Stimulated activated CD8-positive, alpha-beta memory T cell treated with anti-CD3 and anti-CD28 coated beads, Interleukin-12 subunit alpha, Interleukin-12 subunit beta, amount 100 ng/mL, for 4 hours (primary cell): ENCODE measurements at regions not wholly inside any gene's neighbourhood (a gene's known extent, or its start where the extent isn't known, plus 50 kb on each side); places are given as distances from the start of the nearest gene placed in this dataset.

Source experiments
- DNase-seq: peaks from one replicate; pipeline ENCODE4 v3.0.0-alpha.2; 2020; ENCODE audit warnings: low read depth

DNA sequence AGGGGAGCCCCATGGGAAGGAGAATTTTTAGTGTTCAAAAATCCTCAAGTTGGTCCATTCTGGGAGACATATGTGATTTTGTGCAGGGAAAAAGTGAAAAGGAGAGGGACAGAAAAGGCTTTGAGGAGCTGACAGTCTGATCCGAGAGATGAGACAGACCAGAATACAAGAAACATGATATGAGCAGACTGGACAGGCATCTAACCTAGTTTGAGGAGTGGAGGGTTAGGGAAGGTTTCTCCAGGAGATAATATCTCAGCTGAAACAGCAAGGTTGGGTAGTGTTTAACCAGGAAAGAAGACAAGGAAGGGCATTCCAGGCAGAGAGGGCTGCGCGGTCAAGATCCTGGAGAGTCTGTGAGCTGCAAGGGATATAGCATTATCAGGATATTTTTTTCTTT lies 101.4 kb upstream of the NCAM1 start:
- DNase-seq, result no peak

DNA sequence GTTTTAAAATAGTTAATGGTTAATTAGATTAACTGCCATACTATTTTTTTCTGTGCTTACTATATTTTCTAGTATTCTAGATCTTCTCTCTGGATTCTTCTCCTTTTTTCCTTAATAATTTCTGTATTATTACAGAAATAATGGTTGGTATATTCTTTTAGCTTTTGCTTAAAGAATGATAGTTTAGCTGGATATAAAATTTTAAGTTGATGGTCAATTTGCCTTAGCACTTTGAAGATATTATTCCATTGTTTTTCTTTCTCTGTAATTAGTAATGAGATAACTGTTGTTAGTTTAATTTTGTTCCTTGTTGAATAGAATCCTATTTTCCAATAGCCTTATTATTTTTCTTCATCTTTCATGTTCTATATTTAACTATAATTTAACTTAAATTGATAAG lies 99.9 kb upstream of the NCAM1 start:
- no peak for DNase-seq

DNA sequence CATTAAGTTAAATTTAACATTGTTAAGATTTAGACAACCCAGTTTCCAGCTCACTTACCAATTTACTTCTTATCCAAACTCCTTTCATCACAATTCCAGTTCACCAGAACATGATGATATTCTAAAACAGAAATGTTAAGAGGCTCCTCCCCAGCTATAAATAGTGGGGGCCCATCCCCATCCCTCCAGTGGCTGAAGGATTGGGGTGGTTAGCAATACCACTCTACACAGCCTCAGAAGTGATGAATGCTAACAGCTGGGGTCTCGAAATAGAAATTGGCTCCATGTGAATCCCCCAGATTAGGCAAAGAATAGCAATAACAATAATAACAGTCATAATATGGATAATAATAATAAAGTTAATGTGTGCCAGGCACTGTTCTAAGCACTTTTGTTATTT lies 97.9 kb upstream of the NCAM1 start:
- no peak for DNase-seq

DNA sequence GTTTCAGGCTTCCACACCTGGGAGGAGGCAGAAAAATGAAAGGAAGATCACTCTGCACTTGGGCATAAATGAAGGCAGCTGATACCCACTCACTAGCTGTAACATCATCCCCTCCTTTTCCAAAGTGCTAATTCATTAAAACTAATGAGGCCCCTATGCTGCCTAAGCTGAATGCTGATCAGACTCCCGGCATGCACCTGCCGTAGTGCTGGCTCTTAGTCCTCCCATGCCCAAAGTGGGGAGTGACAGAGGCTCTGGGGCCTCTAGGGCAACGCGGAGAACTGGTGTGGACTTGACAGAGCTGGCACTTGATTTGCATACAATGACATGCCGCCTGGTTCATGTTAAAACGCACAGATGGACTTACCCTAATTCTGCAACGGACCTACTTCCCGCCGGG lies 96.5 kb upstream of the NCAM1 start:
- no peak for DNase-seq

DNA sequence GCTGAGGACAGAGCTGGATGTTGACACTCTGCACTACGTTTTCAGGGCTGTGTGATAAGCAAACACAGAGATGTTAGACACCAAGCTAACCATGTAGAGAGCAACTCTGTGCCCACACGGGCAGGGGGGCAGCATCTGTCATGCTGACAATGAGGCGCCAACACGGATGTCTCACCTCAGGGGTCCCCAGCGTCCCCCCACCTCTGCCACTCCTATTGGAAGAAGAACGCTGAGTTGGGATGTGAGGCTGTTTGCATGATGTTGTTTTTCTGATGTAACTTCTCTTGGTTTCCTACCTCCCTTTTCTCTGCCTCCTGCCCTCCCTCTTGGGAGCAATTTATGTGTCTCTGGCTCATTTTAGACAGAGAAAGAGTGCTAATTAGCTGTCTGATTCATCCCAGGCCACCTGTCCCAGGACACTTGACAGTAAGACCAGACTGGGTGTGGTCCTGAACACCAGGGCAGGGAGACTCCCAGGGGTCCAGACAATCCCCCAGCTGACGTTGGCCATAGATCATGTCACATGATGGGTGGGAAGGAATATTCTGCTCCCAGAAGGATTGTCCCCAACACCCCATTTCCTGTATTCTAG lies 89.2 kb upstream of the NCAM1 start:
- no peak for DNase-seq

DNA sequence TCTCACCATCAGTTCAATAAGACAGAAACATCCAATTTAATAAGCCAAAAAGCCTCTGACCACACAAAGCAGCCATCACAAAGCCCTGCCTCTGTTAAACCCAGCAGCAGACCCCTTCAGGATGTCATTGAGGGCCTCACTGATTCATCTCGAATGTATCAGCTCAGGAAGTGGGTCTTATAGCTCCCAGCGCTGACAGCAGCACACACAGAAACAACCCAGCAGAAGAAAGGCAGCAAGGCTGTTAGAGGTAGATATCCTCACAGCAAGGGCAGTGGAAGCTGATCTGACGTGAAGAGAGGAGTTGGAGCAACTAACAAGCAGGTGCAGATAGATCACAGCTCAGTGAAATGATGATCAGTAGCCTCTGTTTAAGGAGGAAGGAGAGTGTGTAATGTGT lies 86.2 kb upstream of the NCAM1 start:
- DNase-seq, result no peak

DNA sequence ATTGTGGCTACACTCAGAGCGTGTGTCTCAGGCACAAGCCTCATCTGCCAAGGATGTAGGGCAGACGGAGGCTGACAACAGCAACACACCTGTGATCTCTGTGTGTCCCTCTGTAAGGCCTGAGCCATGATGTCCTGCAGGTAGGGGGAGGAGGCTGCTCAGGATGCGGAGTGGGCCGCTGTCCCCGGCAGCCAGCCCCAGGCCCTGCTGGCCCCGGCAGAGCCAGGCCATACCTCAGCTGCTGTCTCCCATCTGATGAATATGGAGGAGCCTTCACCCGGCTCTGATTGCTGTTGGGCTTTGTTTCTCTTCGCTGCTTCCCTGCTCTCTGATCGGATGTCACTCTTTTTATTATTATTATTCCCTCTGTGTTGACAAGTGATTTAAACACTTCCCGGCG lies 83.6 kb upstream of the NCAM1 start:
- no peak for DNase-seq

DNA sequence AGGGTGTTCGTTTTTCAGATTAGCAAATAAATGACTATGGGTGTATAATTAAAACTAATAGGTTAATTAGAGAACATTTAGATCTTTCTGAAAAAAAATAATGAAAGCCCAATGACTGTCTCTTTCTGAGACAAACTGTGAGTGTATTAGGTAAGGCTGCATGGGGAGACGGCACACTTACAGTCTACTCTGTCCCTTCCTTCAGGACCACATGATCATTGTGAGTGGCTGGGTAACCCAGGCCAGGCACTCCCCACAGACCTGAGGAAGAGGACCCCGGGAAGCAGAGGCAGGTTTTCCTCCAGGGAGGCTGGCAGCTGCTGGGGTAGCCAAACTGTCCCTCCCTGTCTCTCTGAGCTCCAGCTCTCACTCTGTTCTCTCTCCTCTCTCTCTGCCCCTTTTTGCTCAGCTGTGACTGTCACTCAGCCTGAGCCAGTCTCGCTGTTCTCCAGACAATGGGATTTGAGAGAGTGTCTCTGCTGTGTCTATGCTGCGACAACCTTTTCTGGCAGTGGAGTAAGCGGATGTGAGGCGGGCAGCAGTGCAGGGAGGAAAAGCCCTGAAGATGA lies 83.1 kb upstream of the NCAM1 start:
- DNase-seq, result no peak

DNA sequence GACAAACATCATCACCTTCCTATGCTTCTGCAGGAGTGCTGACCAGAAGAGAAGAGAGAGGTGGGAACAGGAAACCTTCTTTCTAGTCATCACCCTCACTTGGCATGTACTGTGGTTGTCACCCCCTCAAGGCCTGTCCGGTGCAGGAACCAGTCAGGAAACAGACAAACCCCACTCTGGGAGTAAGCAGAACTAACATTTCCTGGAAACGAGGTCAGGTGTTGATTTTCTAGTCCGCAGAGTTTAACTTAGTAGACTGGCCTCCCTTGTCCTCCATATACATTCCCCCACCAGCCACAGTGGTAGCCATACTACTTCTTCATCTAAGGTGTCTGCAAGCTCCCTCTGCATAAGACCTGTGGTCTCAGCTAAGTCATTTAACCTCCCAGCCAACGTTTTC lies 80.7 kb upstream of the NCAM1 start:
- DNase-seq, result no peak

DNA sequence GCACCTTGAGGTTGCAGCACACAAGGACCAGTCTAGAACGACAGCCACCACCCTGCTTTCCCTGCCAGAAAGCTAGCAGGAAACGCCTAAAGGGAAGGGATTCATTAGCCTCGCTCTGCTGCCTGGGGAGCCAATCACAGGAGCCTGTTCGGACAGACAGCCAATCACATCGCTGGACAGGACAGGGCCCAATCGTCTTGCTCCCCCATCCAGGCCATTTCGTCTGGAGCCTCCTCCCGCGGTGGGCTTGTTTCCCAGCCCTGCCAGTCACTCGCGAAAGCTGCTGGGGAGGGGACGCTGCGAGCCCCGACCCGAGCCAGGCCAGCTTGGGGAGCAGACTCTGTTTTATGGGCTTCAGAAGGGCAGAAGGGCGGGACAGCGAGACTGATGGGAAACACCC lies 79.8 kb upstream of the NCAM1 start:
- DNase-seq, result no peak

DNA sequence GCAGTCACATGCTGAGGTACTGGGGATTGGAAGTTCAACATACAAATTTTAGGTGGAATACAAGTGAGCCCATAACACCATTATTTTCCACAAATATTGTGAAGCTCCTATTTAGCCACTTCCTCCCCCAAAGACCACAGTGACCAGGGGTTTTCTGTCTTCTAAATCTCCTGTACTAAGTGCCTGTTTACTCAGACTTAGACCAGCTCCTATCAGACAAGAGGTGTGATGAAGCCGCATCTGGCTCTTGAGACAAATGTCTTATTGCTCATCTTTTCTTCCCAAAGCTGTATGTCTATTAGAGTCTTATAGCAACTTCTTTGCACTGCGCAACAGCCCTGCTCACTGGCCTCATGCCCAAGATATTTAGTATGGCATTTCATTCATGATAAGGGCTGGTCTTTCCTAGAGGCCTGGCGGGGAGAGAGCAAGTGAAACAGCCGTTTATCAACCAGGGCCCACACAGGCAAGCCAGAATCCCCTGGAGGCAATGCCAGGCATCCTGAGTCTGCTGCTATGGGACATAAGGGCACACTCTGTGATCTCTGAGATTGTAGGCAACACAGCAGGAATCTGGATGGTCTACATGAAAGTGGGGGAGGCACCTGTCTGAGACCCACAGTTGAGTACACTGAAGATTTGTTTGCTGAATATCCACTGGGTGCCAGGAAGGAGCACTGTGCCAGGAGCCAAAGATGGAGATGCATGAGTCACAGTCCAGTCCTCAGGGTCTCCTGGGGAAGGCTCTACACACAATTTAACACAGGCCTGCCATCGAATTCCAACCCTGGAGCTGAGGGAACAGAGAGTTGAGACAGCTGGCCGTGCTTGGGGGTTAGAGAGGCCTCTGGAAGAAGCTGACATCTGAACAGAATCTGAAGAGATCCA lies 78.5 kb upstream of the NCAM1 start:
- DNase-seq, result no peak

DNA sequence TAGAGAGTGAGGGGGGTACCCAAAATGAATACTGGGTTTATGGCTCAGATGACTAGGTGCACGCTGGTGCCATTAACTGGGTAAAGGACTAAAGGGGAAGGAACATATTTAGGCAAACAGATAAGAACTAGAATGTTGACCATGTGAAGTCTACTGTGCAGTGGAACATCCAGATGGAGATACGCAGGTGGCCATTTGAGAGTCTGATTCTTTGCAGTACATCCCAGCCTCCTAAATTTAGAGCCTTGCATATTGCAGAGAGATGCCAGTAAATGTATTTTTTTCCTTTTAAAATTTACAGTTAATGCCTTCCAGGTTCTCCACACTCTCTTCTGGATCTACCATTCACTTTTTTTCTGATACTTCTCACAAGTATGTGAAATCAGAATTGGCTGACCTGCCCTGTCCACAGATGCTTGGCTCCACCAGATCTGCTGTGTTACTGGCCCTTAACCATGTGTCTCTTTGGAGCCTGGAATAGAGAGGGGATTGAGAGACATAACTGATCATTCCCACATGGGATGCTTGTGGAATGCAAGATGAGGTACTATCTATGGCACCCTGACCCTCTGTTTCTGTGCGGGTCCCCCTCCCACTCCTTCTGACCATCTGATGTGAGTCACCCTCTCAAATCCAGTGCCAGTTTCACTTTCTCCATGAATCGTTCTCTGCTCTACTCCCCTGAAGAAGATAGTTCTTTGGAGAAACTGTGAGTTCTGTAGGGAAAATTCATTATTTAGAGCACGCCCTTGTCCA lies 77.0 kb upstream of the NCAM1 start:
- no peak for DNase-seq

DNA sequence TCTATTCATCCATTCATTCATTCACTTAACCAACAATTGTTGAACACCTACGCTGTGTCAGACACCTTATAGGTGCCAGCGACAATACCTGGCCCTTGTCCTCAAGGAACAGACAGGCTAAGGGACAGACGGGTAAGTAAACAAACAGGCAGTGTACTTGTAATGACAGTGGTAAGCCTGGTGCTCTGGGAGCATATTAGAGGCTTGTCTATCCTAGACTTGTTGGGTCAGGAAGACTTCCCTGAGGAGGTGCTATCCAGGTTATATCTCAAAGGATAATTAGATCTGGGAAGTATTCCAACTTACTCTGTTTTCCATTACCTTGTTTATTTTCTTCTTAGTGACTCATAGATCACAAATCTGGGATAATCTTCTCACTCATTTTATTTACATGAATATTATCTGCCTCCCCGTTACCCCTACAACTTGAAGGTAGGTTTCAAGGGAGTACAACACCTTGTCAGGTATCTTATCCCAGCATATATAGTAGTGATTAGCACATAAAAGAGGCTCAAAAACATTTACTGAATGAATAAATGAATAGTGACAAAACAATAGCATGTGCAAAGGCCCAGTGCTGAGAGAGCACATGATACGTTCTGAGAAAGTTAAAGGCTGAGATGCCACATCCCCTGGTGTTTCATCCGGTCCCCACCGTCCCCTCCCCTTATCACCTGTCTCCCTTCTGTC lies 75.3 kb upstream of the NCAM1 start:
- DNase-seq, result no peak

DNA sequence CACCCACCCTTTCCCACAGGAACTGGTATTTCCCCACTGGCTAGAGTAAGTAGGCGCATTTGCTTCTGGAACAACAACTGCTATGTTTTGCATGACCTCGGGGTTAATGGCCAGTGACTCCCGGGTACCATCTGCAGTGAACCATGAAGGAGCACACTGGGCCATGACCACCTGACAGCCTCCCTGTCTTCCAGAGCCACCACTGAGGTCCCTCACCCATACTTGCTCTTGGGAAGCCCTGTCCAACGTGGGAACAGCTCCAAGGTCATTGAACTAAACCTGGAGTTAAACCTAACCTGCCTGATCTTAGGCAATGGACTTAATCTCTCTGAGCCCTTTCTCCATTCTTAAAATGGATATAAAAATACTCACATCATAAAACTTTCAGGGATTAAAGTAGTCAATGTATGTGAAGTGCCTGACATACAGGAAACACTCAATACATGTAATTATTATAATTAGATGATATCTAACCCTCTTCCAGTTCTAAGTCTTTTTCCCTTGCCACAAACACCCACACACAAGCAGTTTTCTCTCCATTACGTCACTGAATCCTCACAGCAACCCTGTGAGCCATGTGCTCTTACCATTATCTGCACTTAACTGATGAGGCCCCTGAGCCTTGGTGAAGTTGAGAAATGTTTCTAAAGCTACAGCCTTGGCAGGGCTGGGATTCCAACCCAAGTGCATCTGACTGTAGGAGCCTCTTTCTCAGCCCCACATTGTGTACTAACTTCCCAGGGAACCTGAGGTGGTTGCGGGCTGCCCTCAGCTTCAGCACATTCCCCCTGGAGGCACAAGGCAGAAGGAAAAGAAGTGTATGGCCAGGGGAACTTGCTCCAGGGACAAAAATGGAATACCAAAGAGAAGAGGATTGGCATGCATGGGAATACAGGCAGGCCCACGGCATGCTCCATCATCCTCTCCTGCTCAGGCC lies 74.5 kb upstream of the NCAM1 start:
- no peak for DNase-seq

DNA sequence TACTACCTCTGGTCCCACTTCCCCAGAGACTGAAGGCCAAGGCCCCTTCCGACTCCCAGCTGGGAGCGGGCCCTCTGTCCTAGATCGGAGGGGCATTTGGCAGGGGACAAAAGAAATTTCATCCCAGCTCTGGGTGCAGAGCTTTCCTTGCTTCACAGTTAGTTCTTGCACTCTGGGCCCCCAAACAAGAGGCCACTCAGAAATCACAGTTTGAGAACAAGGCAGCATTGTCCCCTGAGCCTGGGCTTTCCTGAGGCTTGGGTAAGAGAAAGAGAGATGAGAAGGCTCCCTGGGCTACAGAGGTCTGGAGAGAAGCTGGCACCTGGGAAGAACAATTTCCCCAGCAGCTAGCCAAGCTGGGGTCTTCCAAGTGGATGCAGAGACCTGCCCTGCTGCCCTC lies 71.8 kb upstream of the NCAM1 start:
- DNase-seq, result no peak

DNA sequence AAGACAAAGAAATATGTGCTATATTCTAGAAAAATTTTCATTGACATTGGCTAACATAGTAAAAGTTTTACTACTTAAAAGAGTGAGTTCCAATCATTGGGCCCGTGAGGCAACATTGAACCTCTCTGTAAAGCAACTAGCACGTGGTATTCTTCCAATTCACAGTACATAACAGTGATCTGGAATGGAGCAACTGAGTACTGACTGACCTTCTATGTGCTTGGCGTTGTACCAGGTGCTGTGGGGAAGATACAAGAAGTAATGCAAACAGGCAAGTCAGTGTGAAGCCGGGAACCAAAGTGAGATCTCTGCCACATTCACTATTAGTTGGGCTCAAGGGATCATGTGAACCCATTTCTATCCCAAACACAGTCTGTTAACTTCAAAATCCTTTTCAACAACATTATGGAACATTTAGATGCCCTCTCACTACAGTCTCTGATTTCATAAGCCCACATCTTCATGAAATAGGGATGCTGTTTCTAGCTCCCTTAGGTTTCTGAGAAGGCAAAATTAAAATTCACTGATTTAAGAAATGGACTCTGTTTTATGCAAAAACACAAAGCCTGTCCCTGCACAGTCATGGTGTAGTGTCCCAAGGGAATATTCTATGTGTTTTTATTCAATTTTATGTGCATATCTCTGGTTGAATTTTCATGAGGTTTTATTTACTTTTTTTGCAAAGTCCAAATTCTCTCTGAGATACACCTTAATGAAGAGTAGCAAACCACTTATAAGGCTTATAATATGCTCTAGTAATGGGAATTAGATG lies 61.8 kb upstream of the NCAM1 start:
- no peak for DNase-seq

DNA sequence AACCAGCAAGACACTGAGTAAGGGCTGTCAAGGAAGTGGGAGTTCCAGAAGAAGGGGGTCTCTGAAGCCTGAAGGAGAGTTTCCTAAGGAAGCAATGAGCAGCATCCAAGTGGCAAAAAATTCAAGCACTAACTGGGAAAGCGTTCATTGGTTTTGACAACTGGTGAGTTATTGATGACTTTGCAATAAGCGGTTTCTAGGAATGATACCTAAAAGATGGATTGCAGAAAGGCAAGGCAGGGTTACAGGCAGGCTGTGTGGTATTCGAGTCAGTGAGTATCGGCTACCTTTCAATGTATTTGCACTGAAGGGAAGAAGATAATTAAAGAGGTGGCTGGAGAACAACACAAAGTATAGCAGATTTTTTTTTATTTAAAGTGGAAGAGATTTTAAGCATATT lies 59.3 kb upstream of the NCAM1 start:
- no peak for DNase-seq

DNA sequence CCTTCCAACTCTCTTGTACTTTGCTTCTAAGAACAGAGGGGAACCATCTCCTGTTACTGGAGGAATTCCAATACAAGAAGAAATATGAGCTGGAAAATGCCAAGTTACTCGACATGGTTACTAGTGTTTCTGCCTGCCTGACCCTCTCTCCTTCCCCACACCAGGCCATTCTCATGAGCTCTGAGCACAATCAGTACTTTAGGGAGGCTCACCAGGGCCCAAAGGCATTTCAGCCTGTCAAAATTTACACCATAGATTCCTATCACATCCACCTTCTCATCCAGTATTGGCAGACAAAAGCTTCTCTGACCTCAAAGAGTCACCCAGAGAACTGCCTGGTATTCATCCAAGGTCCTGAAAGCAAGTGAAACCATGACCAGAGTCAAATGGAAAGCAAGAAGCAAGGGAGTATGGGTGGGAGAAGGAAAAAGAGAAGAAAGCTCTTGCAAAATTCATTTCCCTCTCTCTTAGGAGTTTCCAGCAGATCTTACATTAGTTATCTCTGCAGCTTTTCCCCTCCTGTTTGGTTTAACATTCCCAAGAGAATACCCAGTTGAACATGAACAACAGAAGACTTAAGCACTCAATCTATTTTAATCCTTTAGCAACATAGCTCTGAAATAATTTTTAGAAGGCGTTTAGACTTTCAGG lies 58.7 kb upstream of the NCAM1 start:
- DNase-seq, result no peak

DNA sequence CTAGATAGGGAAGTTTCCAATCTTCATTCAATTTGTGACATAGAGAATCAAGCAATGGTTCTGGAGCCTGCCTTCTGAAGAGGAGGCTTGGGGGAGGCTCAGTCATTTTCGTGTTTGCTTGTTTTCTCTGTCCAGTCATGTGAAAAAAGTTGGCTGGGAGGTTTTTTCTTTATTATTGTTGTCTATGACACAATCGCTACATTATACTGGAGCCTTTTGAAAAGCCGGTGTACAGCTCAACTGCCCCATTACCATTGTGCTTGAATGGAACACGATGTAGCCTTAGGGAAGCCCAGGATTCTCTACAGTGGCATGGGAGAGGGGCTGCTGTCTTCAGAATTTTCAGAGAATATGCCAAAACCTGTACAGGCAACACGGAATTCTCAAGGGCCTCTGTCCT lies 57.9 kb upstream of the NCAM1 start:
- DNase-seq, result no peak

DNA sequence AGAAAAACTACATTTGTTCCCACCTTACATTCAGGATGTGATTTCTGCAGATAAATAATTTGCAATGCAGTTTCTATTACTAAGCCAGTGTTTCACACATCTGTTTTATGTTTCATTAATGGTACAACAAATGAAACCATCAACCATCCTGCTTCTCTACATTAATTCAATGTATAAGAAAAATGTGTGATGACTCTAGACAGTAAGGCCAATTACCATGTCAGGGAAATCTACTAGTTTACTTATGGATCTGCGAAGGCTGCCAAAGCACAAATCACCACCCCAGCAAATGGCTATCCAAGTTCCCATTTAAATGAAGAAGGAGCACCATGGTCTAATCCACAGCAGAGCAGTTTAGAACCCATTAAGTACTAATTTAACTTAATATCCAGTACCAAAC lies 50.1 kb upstream of the NCAM1 start:
- no peak for DNase-seq
